Neural cell (in vitro differentiated cells): ENCODE measurements at regions not wholly inside any gene's neighbourhood (a gene's known extent, or its start where the extent isn't known, plus 50 kb on each side); places are given as distances from the start of the nearest gene placed in this dataset.

Experiments
- EZH2 ChIP-seq: fragments of 200-600, 300-800 bp; shearing (Covaris generic), sonication (generic); IDR thresholded peaks from 2 replicates; pipeline ENCODE4 v1.6.1; 2014; ENCODE audit warnings: antibody characterized with exemption, low read length, borderline replicate concordance, mild to moderate bottlenecking; ENCODE audit not compliant: insufficient read depth, poor library complexity, severe bottlenecking
- TF ChIP-seq, protein P1 (sequence below): fragments of 450-650 bp; IDR thresholded peaks from 2 replicates; pipeline ENCODE4 v1.5.1; 2014; ENCODE audit warnings: antibody characterized with exemption, mild to moderate bottlenecking, moderate library complexity; ENCODE audit not compliant: poor library complexity, severe bottlenecking

DNA sequence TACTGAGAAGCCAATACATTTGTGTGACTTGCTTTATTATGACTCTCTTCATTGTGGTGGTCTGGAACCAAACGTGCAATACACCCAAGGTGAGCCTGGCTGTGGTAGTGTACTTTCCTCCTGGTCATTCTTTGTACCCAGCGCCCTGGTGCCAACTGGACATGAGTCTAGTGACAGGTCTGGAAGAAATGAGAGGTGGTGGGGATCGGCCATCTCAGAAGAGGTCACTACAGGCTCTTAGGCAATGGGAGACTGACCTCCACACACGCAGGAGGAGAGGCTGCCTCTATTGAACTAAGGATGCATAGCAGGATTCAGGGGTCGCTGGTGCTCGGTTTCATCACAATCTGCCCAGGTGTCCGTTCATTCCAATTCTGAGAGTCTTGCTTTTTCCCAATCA, 56.4 kb upstream of the RTL6 start:
- TF ChIP-seq, protein P1, sequence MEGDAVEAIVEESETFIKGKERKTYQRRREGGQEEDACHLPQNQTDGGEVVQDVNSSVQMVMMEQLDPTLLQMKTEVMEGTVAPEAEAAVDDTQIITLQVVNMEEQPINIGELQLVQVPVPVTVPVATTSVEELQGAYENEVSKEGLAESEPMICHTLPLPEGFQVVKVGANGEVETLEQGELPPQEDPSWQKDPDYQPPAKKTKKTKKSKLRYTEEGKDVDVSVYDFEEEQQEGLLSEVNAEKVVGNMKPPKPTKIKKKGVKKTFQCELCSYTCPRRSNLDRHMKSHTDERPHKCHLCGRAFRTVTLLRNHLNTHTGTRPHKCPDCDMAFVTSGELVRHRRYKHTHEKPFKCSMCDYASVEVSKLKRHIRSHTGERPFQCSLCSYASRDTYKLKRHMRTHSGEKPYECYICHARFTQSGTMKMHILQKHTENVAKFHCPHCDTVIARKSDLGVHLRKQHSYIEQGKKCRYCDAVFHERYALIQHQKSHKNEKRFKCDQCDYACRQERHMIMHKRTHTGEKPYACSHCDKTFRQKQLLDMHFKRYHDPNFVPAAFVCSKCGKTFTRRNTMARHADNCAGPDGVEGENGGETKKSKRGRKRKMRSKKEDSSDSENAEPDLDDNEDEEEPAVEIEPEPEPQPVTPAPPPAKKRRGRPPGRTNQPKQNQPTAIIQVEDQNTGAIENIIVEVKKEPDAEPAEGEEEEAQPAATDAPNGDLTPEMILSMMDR = no peak
- no peak for TF ChIP-seq EZH2
